ENCODE measurements at regions not wholly inside any gene's neighbourhood (a gene's known extent, or its start where the extent isn't known, plus 50 kb on each side); places are given as distances from the start of the nearest gene placed in this dataset.
"Not testable (repeated sequence)": the region's sequence is repeated elsewhere in the genome, so short reads cannot be mapped to it uniquely, and the experiment has no call there.

GRCh38 chr10:45093945-45094344, 93.2 kb downstream of the ZNF22 start:
- H3K36me3 Mint-ChIP-seq = no peaks in the 10 kb centered on the region
- ATAC-seq (ENCODE audit: low read depth) (no peak), DNase-seq (no peak)
- H3K27ac Mint-ChIP-seq = no peak overlapping the region
- H3K4me3 Mint-ChIP-seq = no peak overlapping the region
- H3K4me1 Mint-ChIP-seq = no peaks in the 10 kb centered on the region
- peaks cover 25% of the 10 kb centered on the region for H3K27me3 Mint-ChIP-seq
- POLR2A ChIA-PET = no interaction called here
- no peaks in the 10 kb centered on the region for H3K9me3 Mint-ChIP-seq

GRCh38 chr10:45095286-45095685, 94.6 kb downstream of the ZNF22 start:
- no peak overlapping the region for H3K27ac Mint-ChIP-seq
- no peaks in the 10 kb centered on the region for H3K36me3 Mint-ChIP-seq
- H3K9me3 Mint-ChIP-seq = no peaks in the 10 kb centered on the region
- no peak for DNase-seq
- H3K27me3 Mint-ChIP-seq = peaks cover 27% of the 10 kb centered on the region
- POLR2A ChIA-PET = no interaction called here
- H3K4me3 Mint-ChIP-seq = no peak overlapping the region
- no peak for ATAC-seq (ENCODE audit: low read depth)
- no peaks in the 10 kb centered on the region for H3K4me1 Mint-ChIP-seq

GRCh38 chr10:45096001-45096400, 95.3 kb downstream of the ZNF22 start:
- no peaks in the 10 kb centered on the region for H3K36me3 Mint-ChIP-seq
- H3K27me3 Mint-ChIP-seq = peaks cover 20% of the 10 kb centered on the region
- ATAC-seq (ENCODE audit: low read depth) (no peak), DNase-seq (no peak)
- H3K4me1 Mint-ChIP-seq = no peaks in the 10 kb centered on the region
- H3K9me3 Mint-ChIP-seq = no peaks in the 10 kb centered on the region
- POLR2A ChIA-PET = no interaction called here
- H3K4me3 Mint-ChIP-seq = no peak overlapping the region
- no peak overlapping the region for H3K27ac Mint-ChIP-seq

DNA sequence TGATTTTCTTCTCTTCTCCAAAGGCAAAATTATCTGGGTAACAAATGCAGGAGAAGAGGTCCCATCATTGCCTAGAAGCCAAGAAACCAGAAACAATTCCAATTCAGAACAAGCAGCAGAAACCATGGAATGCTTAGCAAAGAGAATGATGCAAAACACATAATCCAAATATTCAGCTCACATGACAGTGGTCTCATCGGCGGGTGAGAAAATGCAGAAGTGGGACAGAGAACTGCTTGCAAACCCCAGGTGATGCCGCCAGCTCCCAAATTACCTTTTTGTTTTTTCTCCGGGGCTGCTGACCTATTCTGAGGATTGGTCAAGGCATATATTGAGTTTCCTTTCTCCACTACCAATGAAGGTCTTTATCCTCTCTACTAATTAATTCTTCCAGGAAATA, 99.7 kb downstream of the ZNF22 start:
- POLR2A ChIA-PET = no interaction called here
- H3K36me3 Mint-ChIP-seq = no peaks in the 10 kb centered on the region
- no peaks in the 10 kb centered on the region for H3K9me3 Mint-ChIP-seq
- H3K4me3 Mint-ChIP-seq = no peak overlapping the region
- no peak for ATAC-seq (ENCODE audit: low read depth)
- H3K4me1 Mint-ChIP-seq = no peaks in the 10 kb centered on the region
- no peak overlapping the region for H3K27ac Mint-ChIP-seq
- DNase-seq = no peak
- peaks cover 21% of the 10 kb centered on the region for H3K27me3 Mint-ChIP-seq

DNA sequence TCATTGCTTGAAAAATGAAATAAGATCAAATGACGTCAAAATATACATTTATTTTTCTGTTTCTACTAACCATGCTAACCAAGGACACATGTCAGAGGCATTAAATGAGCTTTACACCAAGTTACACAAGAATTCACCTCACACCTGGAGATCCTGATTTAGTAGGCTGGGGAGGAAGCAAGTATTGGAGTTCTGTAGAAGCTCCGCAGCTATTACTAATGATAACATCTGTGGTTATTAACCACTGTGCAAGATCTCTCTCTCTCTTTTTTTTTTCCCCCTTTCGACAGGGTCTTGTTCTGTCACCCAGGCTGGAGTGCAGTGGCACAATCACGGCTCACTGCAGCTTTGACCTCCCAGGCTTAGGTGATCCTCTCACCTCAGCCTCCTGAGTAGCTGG, 104.0 kb downstream of the ZNF22 start:
- DNase-seq (no peak), ATAC-seq (ENCODE audit: low read depth) (no peak)
- Mint-ChIP-seq H3K27me3 (peaks cover 31% of the 10 kb centered on the region), H3K27ac (no peak overlapping the region), H3K4me3 (no peak overlapping the region), H3K4me1 (no peaks in the 10 kb centered on the region), H3K36me3 (no peaks in the 10 kb centered on the region), H3K9me3 (no peaks in the 10 kb centered on the region)
- POLR2A ChIA-PET = no interaction called here

DNA sequence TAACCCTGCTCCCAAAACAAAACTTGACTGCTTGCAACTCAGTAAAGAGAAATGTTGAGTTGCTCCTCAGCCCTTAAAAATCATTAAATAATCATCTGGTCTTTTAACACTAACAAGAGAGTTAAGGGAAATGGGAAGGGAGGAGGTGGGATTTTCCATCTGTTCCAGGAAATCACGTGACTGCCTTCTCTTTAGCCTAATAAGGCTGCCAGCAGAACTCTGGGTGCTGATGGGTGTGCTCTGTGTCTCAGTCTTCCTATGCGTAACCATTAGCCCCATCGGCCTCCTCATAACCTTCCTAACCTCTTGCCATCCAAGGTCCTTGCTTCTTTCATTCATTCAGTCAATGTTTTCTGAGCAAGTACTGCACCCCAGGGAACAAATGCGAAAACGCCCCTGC, 104.6 kb downstream of the ZNF22 start:
- H3K4me1 Mint-ChIP-seq; DNase-seq; H3K27ac Mint-ChIP-seq; ATAC-seq (ENCODE audit: low read depth); H3K9me3 Mint-ChIP-seq; POLR2A ChIA-PET; H3K4me3 Mint-ChIP-seq; H3K36me3 Mint-ChIP-seq: not testable (repeated sequence)
- peaks cover 31% of the 10 kb centered on the region for H3K27me3 Mint-ChIP-seq

DNA sequence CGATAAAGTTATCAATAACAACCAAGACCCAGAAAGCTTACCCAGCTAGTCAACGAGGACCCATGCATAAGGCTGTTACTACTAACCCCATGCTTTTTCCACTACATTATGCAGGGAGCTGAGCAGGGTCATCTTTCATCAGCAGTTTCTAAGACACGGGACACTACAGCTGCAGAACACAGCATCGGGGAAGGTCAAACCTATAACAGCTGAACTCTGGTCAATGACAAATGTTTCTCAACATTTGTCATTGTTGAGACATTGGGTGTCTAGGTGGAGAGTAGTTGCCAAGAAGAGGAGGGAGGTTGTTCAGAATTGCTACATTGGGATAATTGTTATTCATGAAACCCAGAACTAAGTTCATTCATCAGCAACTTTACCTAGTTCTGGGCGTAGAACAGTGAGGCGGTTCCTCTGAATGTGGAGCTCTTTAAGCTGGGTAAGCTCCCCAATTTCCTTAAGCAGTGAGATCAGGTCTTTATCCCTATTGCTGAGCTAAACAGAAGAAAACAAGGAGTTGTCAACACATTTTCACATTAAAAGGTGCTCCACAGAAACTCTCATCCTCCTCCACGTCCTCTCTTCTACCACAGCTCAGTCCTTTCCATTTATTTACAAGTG, 105.6 kb downstream of the ZNF22 start:
- no peaks in the 10 kb centered on the region for H3K9me3 Mint-ChIP-seq
- H3K27ac Mint-ChIP-seq = no peak overlapping the region
- POLR2A ChIA-PET = no interaction called here

GRCh38 chr10:45111509-45111908, 110.8 kb downstream of the ZNF22 start:
- POLR2A ChIA-PET = no interaction called here
- DNase-seq (no peak), ATAC-seq (ENCODE audit: low read depth) (no peak)
- H3K9me3 Mint-ChIP-seq = no peaks in the 10 kb centered on the region
- H3K36me3 Mint-ChIP-seq = no peaks in the 10 kb centered on the region
- no peak overlapping the region for H3K4me3 Mint-ChIP-seq
- H3K27ac Mint-ChIP-seq = no peak overlapping the region
- no peaks in the 10 kb centered on the region for H3K4me1 Mint-ChIP-seq
- H3K27me3 Mint-ChIP-seq = peaks cover 15% of the 10 kb centered on the region

More for the DNA sequence above, 105.6 kb downstream of the ZNF22 start:
- H3K27me3 Mint-ChIP-seq = peaks cover 31% of the 10 kb centered on the region
- H3K36me3 Mint-ChIP-seq = no peaks in the 10 kb centered on the region
- DNase-seq (no peak), ATAC-seq (ENCODE audit: low read depth) (no peak)
- no peaks in the 10 kb centered on the region for H3K4me1 Mint-ChIP-seq
- no peak overlapping the region for H3K4me3 Mint-ChIP-seq

DNA sequence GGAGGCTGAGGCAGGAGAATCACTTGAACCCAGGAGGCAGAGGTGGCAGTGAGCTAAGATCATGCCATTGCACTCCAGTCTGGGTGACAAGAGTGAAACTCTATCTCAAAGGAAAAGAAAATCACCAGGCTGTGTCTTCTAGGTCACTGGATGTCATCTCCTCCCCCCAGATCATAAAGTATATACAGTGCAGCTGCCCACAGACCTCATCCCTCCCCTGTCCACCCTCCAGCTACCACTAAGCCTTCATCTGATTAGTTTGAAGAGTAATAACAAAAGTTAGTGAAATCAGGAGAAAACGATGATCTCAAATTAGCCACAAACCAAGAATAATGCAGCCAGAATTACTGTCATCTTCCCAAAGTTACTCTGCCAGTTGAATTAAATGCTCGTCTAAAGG, 117.2 kb downstream of the ZNF22 start:
- DNase-seq; H3K27ac Mint-ChIP-seq; H3K4me1 Mint-ChIP-seq; ATAC-seq (ENCODE audit: low read depth); H3K4me3 Mint-ChIP-seq; H3K9me3 Mint-ChIP-seq; POLR2A ChIA-PET; H3K27me3 Mint-ChIP-seq; H3K36me3 Mint-ChIP-seq: not testable (repeated sequence)

DNA sequence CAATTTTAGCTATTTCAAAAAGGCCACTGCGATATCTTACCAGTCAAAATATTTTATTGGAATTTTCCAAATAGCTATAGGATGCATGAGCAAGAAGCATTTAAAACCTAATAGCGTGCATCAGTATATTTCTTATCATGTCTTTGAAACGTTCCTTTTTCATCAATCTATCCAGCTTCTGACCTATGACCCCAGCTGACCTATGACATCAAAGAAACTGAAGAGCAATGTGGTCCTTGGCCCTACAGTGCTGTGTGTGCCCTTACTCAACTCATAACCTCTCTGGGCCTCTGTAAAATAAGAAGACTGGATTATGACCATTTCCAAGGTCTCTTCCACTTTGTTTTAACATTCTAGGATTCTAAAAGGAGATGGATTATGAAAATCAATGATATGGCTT, 118.2 kb downstream of the ZNF22 start:
- H3K27me3 Mint-ChIP-seq = peaks cover 4% of the 10 kb centered on the region
- POLR2A ChIA-PET = no interaction called here
- no peak overlapping the region for H3K4me3 Mint-ChIP-seq
- no peaks in the 10 kb centered on the region for H3K36me3 Mint-ChIP-seq
- DNase-seq (no peak), ATAC-seq (ENCODE audit: low read depth) (no peak)
- H3K9me3 Mint-ChIP-seq = no peaks in the 10 kb centered on the region
- no peak overlapping the region for H3K27ac Mint-ChIP-seq
- H3K4me1 Mint-ChIP-seq = peaks cover 2% of the 10 kb centered on the region

GRCh38 chr10:45122180-45122860, 121.6 kb downstream of the ZNF22 start:
- H3K9me3 Mint-ChIP-seq; H3K27me3 Mint-ChIP-seq; H3K27ac Mint-ChIP-seq; ATAC-seq (ENCODE audit: low read depth); POLR2A ChIA-PET; DNase-seq; H3K4me3 Mint-ChIP-seq; H3K4me1 Mint-ChIP-seq; H3K36me3 Mint-ChIP-seq: not testable (repeated sequence)

DNA sequence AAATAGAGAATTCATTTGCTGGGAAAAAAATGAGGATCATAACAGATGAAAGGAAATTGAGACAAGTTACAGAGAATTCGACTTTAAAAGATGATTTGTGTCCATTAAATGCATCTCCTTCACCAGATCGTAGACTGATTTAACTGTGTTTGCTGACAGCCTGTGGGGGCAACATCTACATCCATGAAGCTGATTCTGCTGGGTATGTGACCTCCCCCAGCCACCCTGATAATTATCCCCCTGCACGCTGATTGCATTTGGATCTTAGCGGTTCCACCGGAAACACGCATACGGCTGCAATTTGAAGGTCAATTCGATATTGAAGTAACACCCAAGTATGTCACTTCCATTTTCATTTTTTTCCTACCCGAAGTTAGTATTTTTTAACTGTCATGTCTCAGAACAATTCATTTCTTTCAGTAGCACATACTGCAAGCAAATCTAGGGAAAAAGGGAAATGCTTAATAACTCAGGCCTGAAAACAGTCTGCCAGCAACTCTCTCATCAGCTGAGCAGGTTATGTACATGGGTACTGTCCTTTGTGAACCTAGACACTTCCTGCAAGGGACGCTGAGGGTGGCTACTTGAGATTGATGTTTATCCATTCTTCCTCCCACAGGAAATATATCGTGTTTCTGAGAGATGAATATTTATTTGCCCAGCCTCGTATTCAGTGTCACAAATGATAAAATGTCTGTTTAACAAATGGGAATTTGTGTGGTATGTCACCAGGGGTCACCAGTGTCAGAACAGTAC, 134.9 kb downstream of the ZNF22 start:
- no peaks in the 10 kb centered on the region for H3K4me1 Mint-ChIP-seq
- H3K27me3 Mint-ChIP-seq = peaks cover 14% of the 10 kb centered on the region
- H3K4me3 Mint-ChIP-seq = no peak overlapping the region
- ATAC-seq (ENCODE audit: low read depth) (no peak), DNase-seq (no peak)
- H3K36me3 Mint-ChIP-seq = no peaks in the 10 kb centered on the region
- no peaks in the 10 kb centered on the region for H3K9me3 Mint-ChIP-seq
- H3K27ac Mint-ChIP-seq = no peak overlapping the region
- POLR2A ChIA-PET = no interaction called here

DNA sequence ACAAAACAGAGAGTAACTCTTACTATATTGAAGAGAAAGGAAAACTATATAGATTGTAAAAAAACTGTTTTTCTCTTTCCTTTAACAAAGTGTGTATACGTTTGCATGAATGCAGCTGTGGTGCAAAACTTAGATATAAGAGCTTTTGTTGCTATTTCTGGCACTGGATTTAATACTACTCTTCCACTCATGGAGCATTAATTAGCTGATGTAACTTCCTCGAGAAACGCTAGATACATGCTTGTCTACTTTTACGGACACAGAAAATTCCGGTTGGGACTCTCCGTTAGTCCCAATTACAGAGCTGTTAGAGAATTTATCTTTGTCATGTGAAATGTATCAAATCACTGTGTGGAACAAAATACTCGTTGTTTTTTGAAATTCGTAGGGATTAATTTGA, 135.5 kb downstream of the ZNF22 start:
- Mint-ChIP-seq H3K4me1 (no peaks in the 10 kb centered on the region), H3K4me3 (no peak overlapping the region), H3K27ac (no peak overlapping the region), H3K36me3 (no peaks in the 10 kb centered on the region), H3K9me3 (no peaks in the 10 kb centered on the region), H3K27me3 (peaks cover 17% of the 10 kb centered on the region)
- DNase-seq (no peak), ATAC-seq (ENCODE audit: low read depth) (no peak)
- POLR2A ChIA-PET = no interaction called here
